Brain microvascular endothelial cell (primary cell): ENCODE measurements at regions not wholly inside any gene's neighbourhood (a gene's known extent, or its start where the extent isn't known, plus 50 kb on each side); places are given as distances from the start of the nearest gene placed in this dataset.
A peak's percentile ranks its signal among the peaks of the same experiment; 100 is the strongest.

Experiments
- DNase-seq: peaks from one replicate; pipeline ENCODE4 v3.0.0-alpha.2; 2020
- H3K27ac ChIP-seq: fragments of 250-450 bp; sonication (Bioruptor Pico); 2 replicates; pipeline ENCODE4 v1.5.1; 2020; ENCODE audit warnings: mild to moderate bottlenecking, moderate library complexity
- H3K27me3 ChIP-seq: fragments of 250-450 bp; sonication (Bioruptor Pico); replicated peaks from 2 replicates; pipeline ENCODE4 v1.5.1; 2020; ENCODE audit warnings: mild to moderate bottlenecking
- H3K36me3 ChIP-seq: fragments of 250-450 bp; sonication (Bioruptor Pico); replicated peaks from 2 replicates; pipeline ENCODE4 v1.5.1; 2020; ENCODE audit warnings: mild to moderate bottlenecking
- H3K4me3 ChIP-seq: 2 replicates; pipeline ENCODE4 v1.5.1; 2011; ENCODE audit warnings: low read depth, mild to moderate bottlenecking, control low read depth, low read length, moderate library complexity
- CTCF ChIP-seq: IDR thresholded peaks from 2 replicates; pipeline ENCODE4 v1.5.1; 2011; ENCODE audit warnings: low read depth, mild to moderate bottlenecking, moderate library complexity, low read length, control low read depth, inconsistent platforms; ENCODE audit errors: missing control alignments
- in situ Hi-C: cut with HindIII; loops from 2 replicates; pipeline ENCODE4 v1.10.0; 2017; ENCODE audit warnings: low sequenced_read_pairs, low pct_ligation_motif_present

- no peaks in the 10 kb centered on the region for H3K27me3 ChIP-seq
- peak; percentile 51 for DNase-seq
- H3K36me3 ChIP-seq: no peaks in the 10 kb centered on the region
- TF ChIP-seq CTCF: no peak
- in situ Hi-C loops: no loop called here
- H3K27ac ChIP-seq: no peak overlapping the region
- no peak overlapping the region for H3K4me3 ChIP-seq
Observed at GRCh38 chr11:112613051-112613972, 347.9 kb upstream of the NCAM1 start.

GRCh38 chr11:112614605-112615004 lies 346.6 kb upstream of the NCAM1 start:
- in situ Hi-C loops: no loop called here
- no peak for DNase-seq
- no peaks in the 10 kb centered on the region for H3K36me3 ChIP-seq
- no peak for TF ChIP-seq CTCF
- no peak overlapping the region for H3K4me3 ChIP-seq
- H3K27ac ChIP-seq: no peak overlapping the region
- H3K27me3 ChIP-seq: no peaks in the 10 kb centered on the region

- no peak for TF ChIP-seq CTCF
- in situ Hi-C loops: no loop called here
- no peak for DNase-seq
Observed at GRCh38 chr11:112615238-112615637, 346.0 kb upstream of the NCAM1 start.

GRCh38 chr11:112615891-112616290 lies 345.3 kb upstream of the NCAM1 start:
- in situ Hi-C loops: no loop called here
- Histone ChIP-seq H3K27ac (no peak overlapping the region), H3K27me3 (no peaks in the 10 kb centered on the region), H3K36me3 (no peaks in the 10 kb centered on the region), H3K4me3 (no peak overlapping the region)
- no peak for DNase-seq
- no peak for TF ChIP-seq CTCF

More at GRCh38 chr11:112615238-112615637, 346.0 kb upstream of the NCAM1 start:
- Histone ChIP-seq H3K27ac (no peak overlapping the region), H3K36me3 (no peaks in the 10 kb centered on the region), H3K4me3 (no peak overlapping the region), H3K27me3 (no peaks in the 10 kb centered on the region)

- Histone ChIP-seq H3K27ac (no peak overlapping the region), H3K36me3 (no peaks in the 10 kb centered on the region), H3K4me3 (no peak overlapping the region), H3K27me3 (no peaks in the 10 kb centered on the region)
- DNase-seq: no peak
- TF ChIP-seq CTCF: no peak
- in situ Hi-C loops: no loop called here
Observed at GRCh38 chr11:112616327-112617097, 344.7 kb upstream of the NCAM1 start.
